PC-3 (cell line): ENCODE measurements at regions not wholly inside any gene's neighbourhood (a gene's known extent, or its start where the extent isn't known, plus 50 kb on each side); places are given as distances from the start of the nearest gene placed in this dataset.

Source experiments
- ATAC-seq: fragments of 200-7000 bp; cut with Tn5 transposase; 2 replicates; pipeline ENCODE4 v1.9.1; 2020; ENCODE audit warnings: mild to moderate bottlenecking, moderate library complexity
- BruUV-seq: library from RNA; stranded (reverse); fragments of 400-500 nt; replicated peaks from 2 replicates; lab custom pipeline; 2021; lab: Mats Ljungman, UMichigan
- CTCF ChIA-PET: fragments of 300-600 bp; sonication (Branson Sonifier 250); formaldehyde crosslinking; loops from one replicate; lab custom pipeline; 2022; ENCODE audit warnings: antibody characterized with exemption; lab: Charles Lee
- POLR2A ChIA-PET: fragments of 300-600 bp; sonication (Branson Sonifier 250); formaldehyde crosslinking; loops from one replicate; lab custom pipeline; 2022; ENCODE audit warnings: antibody characterized with exemption; ENCODE audit not compliant: unreplicated experiment; lab: Charles Lee
- DNase-seq: peaks from one replicate; pipeline ENCODE4 v3.0.0-alpha.2; 2015
- H2AFZ ChIP-seq: fragments of 300-600 bp; sonication (generic); 2 replicates; pipeline ENCODE4 v1.6.0; 2016; ENCODE audit warnings: antibody characterized with exemption, low read length
- H3F3A ChIP-seq: fragments of 300-600 bp; sonication (generic); one replicate; pipeline ENCODE4 v1.6.0; 2017; ENCODE audit warnings: antibody characterized with exemption, low read length, control low read depth, mild to moderate bottlenecking; ENCODE audit not compliant: unreplicated experiment
- H3K27ac ChIP-seq: fragments of 300-600 bp; sonication (generic); 2 replicates; pipeline ENCODE4 v1.5.1; 2016; ENCODE audit warnings: mild to moderate bottlenecking, low read length
- H3K27me3 ChIP-seq: fragments of 300-600 bp; sonication (generic); 2 replicates; pipeline ENCODE4 v1.6.1; 2016; ENCODE audit warnings: low read length, mixed read lengths
- H3K36me3 ChIP-seq: fragments of 300-600 bp; sonication (generic); 2 replicates; pipeline ENCODE4 v1.6.1; 2016; ENCODE audit warnings: low read depth, mixed run types, low read length, mixed read lengths
- H3K4me1 ChIP-seq: fragments of 300-600 bp; sonication (generic); 2 replicates; pipeline ENCODE4 v1.5.1; 2016; ENCODE audit warnings: low read length; ENCODE audit not compliant: insufficient read depth
- H3K4me2 ChIP-seq: fragments of 300-600 bp; sonication (generic); 2 replicates; pipeline ENCODE4 v1.6.0; 2016; ENCODE audit warnings: low read length
- H3K4me3 ChIP-seq: fragments of 300-600 bp; sonication (generic); 2 replicates; pipeline ENCODE4 v1.5.1; 2016; ENCODE audit warnings: mild to moderate bottlenecking, low read length, mixed read lengths
- H3K79me2 ChIP-seq: fragments of 300-600 bp; sonication (generic); 2 replicates; pipeline ENCODE4 v1.6.1; 2017; ENCODE audit warnings: low read length, mixed read lengths
- H3K9ac ChIP-seq: fragments of 300-600 bp; sonication (generic); 2 replicates; pipeline ENCODE4 v1.6.0; 2016; ENCODE audit warnings: mild to moderate bottlenecking, low read length
- H3K9me2 ChIP-seq: fragments of 300-600 bp; sonication (generic); replicated peaks from 2 replicates; pipeline ENCODE4 v1.6.1; 2016; ENCODE audit warnings: mixed run types, low read length, mixed read lengths
- H3K9me3 ChIP-seq: fragments of 300-600 bp; sonication (generic); 2 replicates; pipeline ENCODE4 v1.6.1; 2016; ENCODE audit warnings: low read length, mixed read lengths
- H4K20me1 ChIP-seq: fragments of 300-600 bp; sonication (generic); 2 replicates; pipeline ENCODE4 v1.6.1; 2016; ENCODE audit warnings: low read length, mixed read lengths
- EZH2 ChIP-seq: fragments of 300-600 bp; sonication (generic); IDR thresholded peaks from one replicate; pipeline ENCODE4 v1.6.1; 2017; ENCODE audit warnings: antibody characterized with exemption, mild to moderate bottlenecking, low read length; ENCODE audit not compliant: unreplicated experiment
- EZH2phosphoT487 ChIP-seq: fragments of 300-600 bp; sonication (generic); IDR thresholded peaks from 2 replicates; pipeline ENCODE4 v1.6.1; 2018; ENCODE audit warnings: mild to moderate bottlenecking, antibody characterized with exemption, low read length, borderline replicate concordance
- intact Hi-C: fragments of 100-400 bp; cut with micrococcal nuclease; formaldehyde crosslinking; loops from 2 replicates; pipeline ENCODE4 v1.9.0; 2023
- TF ChIP-seq, protein P1 (sequence below): fragments of 300-600 bp; sonication (generic); conservative IDR thresholded peaks from 2 replicates; pipeline ENCODE4 v1.5.1; 2017; ENCODE audit warnings: antibody characterized with exemption, low read depth, mild to moderate bottlenecking, low read length

GRCh38 chr1:201704439-201704792, 124.5 kb upstream of the IPO9 start:
- intact Hi-C loops, result loop anchor here (1.0 kb wide), 2 partner anchors 145 to 174 kb away; no protein-coding TSS in a partner anchor
- H3K27me3 ChIP-seq, result no peaks in the 10 kb centered on the region
- ChIA-PET CTCF (interaction anchor here (1.8 kb wide), 1 partner anchor 145 kb away, joined by 4 read pairs; no protein-coding TSS in a partner anchor), POLR2A (interaction anchor here (0.5 to 0.6 kb wide), 2 partner anchors 143 to 182 kb away, joined by 4 to 6 read pairs; no protein-coding TSS in a partner anchor)
- no peak overlapping the region for H3K9ac ChIP-seq
- H3K4me3 ChIP-seq, result no peak overlapping the region
- no peak for TF ChIP-seq EZH2
- TF ChIP-seq, protein P1, sequence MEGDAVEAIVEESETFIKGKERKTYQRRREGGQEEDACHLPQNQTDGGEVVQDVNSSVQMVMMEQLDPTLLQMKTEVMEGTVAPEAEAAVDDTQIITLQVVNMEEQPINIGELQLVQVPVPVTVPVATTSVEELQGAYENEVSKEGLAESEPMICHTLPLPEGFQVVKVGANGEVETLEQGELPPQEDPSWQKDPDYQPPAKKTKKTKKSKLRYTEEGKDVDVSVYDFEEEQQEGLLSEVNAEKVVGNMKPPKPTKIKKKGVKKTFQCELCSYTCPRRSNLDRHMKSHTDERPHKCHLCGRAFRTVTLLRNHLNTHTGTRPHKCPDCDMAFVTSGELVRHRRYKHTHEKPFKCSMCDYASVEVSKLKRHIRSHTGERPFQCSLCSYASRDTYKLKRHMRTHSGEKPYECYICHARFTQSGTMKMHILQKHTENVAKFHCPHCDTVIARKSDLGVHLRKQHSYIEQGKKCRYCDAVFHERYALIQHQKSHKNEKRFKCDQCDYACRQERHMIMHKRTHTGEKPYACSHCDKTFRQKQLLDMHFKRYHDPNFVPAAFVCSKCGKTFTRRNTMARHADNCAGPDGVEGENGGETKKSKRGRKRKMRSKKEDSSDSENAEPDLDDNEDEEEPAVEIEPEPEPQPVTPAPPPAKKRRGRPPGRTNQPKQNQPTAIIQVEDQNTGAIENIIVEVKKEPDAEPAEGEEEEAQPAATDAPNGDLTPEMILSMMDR, result no peak; the same call in 1 of the 2 replicates
- no peak for TF ChIP-seq EZH2phosphoT487
- H3K36me3 ChIP-seq, result no peaks in the 10 kb centered on the region
- no peak overlapping the region for H3K27ac ChIP-seq
- no peaks in the 10 kb centered on the region for H3F3A ChIP-seq
- H3K79me2 ChIP-seq, result no peaks in the 10 kb centered on the region
- no peaks in the 10 kb centered on the region for H4K20me1 ChIP-seq
- DNase-seq (no peak), ATAC-seq (no peak)
- no peak overlapping the region for H2AFZ ChIP-seq
- H3K9me3 ChIP-seq, result no peaks in the 10 kb centered on the region
- no peaks in the 10 kb centered on the region for H3K4me1 ChIP-seq
- BruUV-seq, result no TSS peak
- H3K9me2 ChIP-seq, result no peaks in the 10 kb centered on the region
- H3K4me2 ChIP-seq, result no peak overlapping the region

GRCh38 chr1:201705389-201705788, 123.6 kb upstream of the IPO9 start:
- BruUV-seq, result no TSS peak
- Histone ChIP-seq H3K4me3 (no peak overlapping the region), H3K9me3 (no peaks in the 10 kb centered on the region), H3K27ac (no peak overlapping the region), H3K4me2 (no peak overlapping the region), H3K4me1 (no peaks in the 10 kb centered on the region), H3F3A (no peaks in the 10 kb centered on the region), H3K9me2 (no peaks in the 10 kb centered on the region), H3K36me3 (no peaks in the 10 kb centered on the region), H3K79me2 (no peaks in the 10 kb centered on the region), H3K27me3 (no peaks in the 10 kb centered on the region), H3K9ac (no peak overlapping the region), H4K20me1 (no peaks in the 10 kb centered on the region), H2AFZ (no peak overlapping the region)
- intact Hi-C loops, result no loop called here
- ATAC-seq (no peak), DNase-seq (no peak)
- ChIA-PET POLR2A (no interaction called here), CTCF (no interaction called here)
- TF ChIP-seq, protein P1, result no peak
- TF ChIP-seq EZH2 (no peak), EZH2phosphoT487 (no peak)

GRCh38 chr1:201706109-201706508, 122.8 kb upstream of the IPO9 start:
- Histone ChIP-seq H3K79me2 (no peaks in the 10 kb centered on the region), H3K4me3 (no peak overlapping the region), H2AFZ (no peak overlapping the region), H3K27me3 (no peaks in the 10 kb centered on the region), H3K36me3 (no peaks in the 10 kb centered on the region), H3K9me2 (no peaks in the 10 kb centered on the region), H3K4me1 (peaks cover 6% of the 10 kb centered on the region; the same call in 1 of the 2 replicates), H3K9me3 (no peaks in the 10 kb centered on the region), H4K20me1 (no peaks in the 10 kb centered on the region), H3K27ac (no peak overlapping the region), H3F3A (no peaks in the 10 kb centered on the region), H3K4me2 (no peak overlapping the region), H3K9ac (no peak overlapping the region)
- POLR2A ChIA-PET, result no interaction called here
- DNase-seq (no peak), ATAC-seq (no peak)
- no TSS peak for BruUV-seq
- CTCF ChIA-PET, result no interaction called here
- no peak for TF ChIP-seq EZH2phosphoT487
- no peak for TF ChIP-seq EZH2
- TF ChIP-seq, protein P1, result no peak
- intact Hi-C loops, result no loop called here
